SU-DHL-6 (cell line): ENCODE measurements at regions not wholly inside any gene's neighbourhood (a gene's known extent, or its start where the extent isn't known, plus 50 kb on each side); places are given as distances from the start of the nearest gene placed in this dataset.
"Not testable (repeated sequence)": the region's sequence is repeated elsewhere in the genome, so short reads cannot be mapped to it uniquely, and the experiment has no call there.

Experiments
- H2AFZ ChIP-seq: fragments of 200-600 bp; sonication (generic); 2 replicates; pipeline ENCODE4 v1.6.1; 2014; ENCODE audit warnings: low read depth, mild to moderate bottlenecking, moderate library complexity, mixed read lengths, antibody characterized with exemption, low read length; ENCODE audit not compliant: severe bottlenecking
- H3F3A ChIP-seq: fragments of 200-600 bp; shearing (Covaris generic); 2 replicates; pipeline ENCODE4 v1.6.0; 2016; ENCODE audit warnings: antibody characterized with exemption, mild to moderate bottlenecking; ENCODE audit not compliant: insufficient read depth
- H3K27ac ChIP-seq: fragments of 200-600 bp; sonication (generic); 2 replicates; pipeline ENCODE4 v1.5.1; 2016; ENCODE audit warnings: low read depth, mild to moderate bottlenecking, low read length, moderate library complexity, mixed read lengths
- H3K27me3 ChIP-seq: fragments of 200-600 bp; sonication (generic), shearing (Covaris generic); 2 replicates; pipeline ENCODE4 v1.6.0; 2014; ENCODE audit warnings: mild to moderate bottlenecking, low read length
- H3K36me3 ChIP-seq: fragments of 200-600 bp; sonication (generic); 2 replicates; pipeline ENCODE4 v1.6.1; 2014; ENCODE audit warnings: mild to moderate bottlenecking, low read length, mixed read lengths
- H3K4me2 ChIP-seq: fragments of 300-600, 200-600 bp; shearing (Covaris generic), sonication (generic); 2 replicates; pipeline ENCODE4 v1.6.0; 2014; ENCODE audit warnings: low read length, low read depth, mild to moderate bottlenecking; ENCODE audit not compliant: poor library complexity, severe bottlenecking
- H3K4me3 ChIP-seq: fragments of 200-600 bp; sonication (generic); 2 replicates; pipeline ENCODE4 v1.5.1; 2014; ENCODE audit warnings: antibody characterized with exemption, low read length, mild to moderate bottlenecking, mixed read lengths; ENCODE audit not compliant: insufficient read depth, poor library complexity, severe bottlenecking
- H3K79me2 ChIP-seq: fragments of 200-600 bp; sonication (generic); 2 replicates; pipeline ENCODE4 v1.6.1; 2014; ENCODE audit warnings: mild to moderate bottlenecking, low read length, moderate library complexity; ENCODE audit not compliant: insufficient read depth
- H3K9ac ChIP-seq: fragments of 200-600 bp; sonication (generic); 2 replicates; pipeline ENCODE4 v1.7.0; 2014; ENCODE audit warnings: mild to moderate bottlenecking, low read length
- H3K9me2 ChIP-seq: fragments of 200-600 bp; sonication (generic); replicated peaks from 2 replicates; pipeline ENCODE4 v1.6.1; 2014; ENCODE audit warnings: low read length; ENCODE audit not compliant: insufficient read depth
- H3K9me3 ChIP-seq: fragments of 200-600 bp; sonication (generic); 2 replicates; pipeline ENCODE4 v1.6.1; 2014; ENCODE audit warnings: low read length, mixed read lengths; ENCODE audit not compliant: insufficient read depth
- H4K20me1 ChIP-seq: fragments of 200-600 bp; sonication (generic); 2 replicates; pipeline ENCODE4 v1.6.1; 2014; ENCODE audit warnings: low read depth, mild to moderate bottlenecking, antibody characterized with exemption, low read length, moderate library complexity, mixed read lengths
- EZH2phosphoT487 ChIP-seq: fragments of 200-600 bp; sonication (generic), shearing (Covaris generic); conservative IDR thresholded peaks from 2 replicates; pipeline ENCODE4 v1.6.1; 2018; ENCODE audit warnings: mild to moderate bottlenecking, antibody characterized with exemption, low read length, moderate library complexity, mixed read lengths
- TF ChIP-seq, protein P1 (sequence below): fragments of 200-600 bp; sonication (generic); IDR thresholded peaks from one replicate; pipeline ENCODE4 v1.5.1; 2017; ENCODE audit warnings: antibody characterized with exemption, mild to moderate bottlenecking, low read length, moderate library complexity; ENCODE audit not compliant: insufficient read depth, poor library complexity, severe bottlenecking

DNA sequence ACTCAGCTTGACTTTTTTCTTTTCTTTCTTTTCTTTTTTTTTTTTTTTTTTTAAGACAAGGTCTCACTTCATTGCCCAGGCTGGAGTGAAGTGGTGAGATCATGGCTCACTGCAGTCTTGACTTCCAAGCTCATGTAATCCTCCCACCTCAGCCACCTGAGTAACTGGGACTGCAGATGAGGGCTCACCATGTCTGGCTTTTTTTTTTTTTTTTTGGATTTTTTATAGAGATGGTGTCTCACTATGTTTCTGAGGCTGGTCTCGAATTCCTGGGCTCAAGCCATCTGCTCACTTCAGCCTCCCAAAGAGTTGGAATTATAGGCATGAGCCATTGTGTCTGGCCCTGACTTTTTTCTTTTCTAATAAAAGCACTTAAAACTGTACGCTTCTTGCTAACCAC, 358.2 kb upstream of the IGFBP3 start:
- Histone ChIP-seq H3F3A (no peaks in the 10 kb centered on the region), H3K79me2 (no peaks in the 10 kb centered on the region), H3K4me3 (no peak overlapping the region), H3K9ac (no peak overlapping the region), H3K36me3 (no peaks in the 10 kb centered on the region), H2AFZ (no peak overlapping the region), H3K9me2 (no peaks in the 10 kb centered on the region), H3K27me3 (no peaks in the 10 kb centered on the region), H3K4me2 (no peak overlapping the region), H4K20me1 (no peaks in the 10 kb centered on the region), H3K9me3 (no peaks in the 10 kb centered on the region), H3K27ac (no peak overlapping the region)
- TF ChIP-seq, protein P1, sequence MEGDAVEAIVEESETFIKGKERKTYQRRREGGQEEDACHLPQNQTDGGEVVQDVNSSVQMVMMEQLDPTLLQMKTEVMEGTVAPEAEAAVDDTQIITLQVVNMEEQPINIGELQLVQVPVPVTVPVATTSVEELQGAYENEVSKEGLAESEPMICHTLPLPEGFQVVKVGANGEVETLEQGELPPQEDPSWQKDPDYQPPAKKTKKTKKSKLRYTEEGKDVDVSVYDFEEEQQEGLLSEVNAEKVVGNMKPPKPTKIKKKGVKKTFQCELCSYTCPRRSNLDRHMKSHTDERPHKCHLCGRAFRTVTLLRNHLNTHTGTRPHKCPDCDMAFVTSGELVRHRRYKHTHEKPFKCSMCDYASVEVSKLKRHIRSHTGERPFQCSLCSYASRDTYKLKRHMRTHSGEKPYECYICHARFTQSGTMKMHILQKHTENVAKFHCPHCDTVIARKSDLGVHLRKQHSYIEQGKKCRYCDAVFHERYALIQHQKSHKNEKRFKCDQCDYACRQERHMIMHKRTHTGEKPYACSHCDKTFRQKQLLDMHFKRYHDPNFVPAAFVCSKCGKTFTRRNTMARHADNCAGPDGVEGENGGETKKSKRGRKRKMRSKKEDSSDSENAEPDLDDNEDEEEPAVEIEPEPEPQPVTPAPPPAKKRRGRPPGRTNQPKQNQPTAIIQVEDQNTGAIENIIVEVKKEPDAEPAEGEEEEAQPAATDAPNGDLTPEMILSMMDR, result no peak
- TF ChIP-seq EZH2phosphoT487, result no peak

DNA sequence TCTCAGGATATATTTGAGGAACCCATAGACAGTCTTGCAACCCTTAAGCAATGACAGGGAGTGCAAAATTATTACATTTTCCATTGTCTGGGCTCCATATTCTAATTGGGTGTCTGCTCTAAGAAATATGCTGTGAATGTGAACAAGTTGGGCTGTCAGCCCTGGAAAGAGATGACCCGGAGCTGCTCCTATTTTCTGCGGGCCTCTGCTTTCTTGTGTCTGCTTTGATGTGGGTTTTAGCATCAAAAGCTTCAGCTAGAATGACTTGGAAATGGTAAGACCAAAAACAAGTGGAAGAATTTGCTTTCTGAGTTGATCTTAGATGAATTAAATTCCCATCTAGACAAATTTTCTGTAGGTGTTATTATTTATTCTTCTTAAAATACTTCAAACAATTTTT, 343.6 kb upstream of the IGFBP3 start:
- no peak overlapping the region for H3K4me3 ChIP-seq
- H3K27me3 ChIP-seq, result no peaks in the 10 kb centered on the region
- TF ChIP-seq, protein P1, result no peak
- no peak for TF ChIP-seq EZH2phosphoT487
- H3F3A ChIP-seq, result no peaks in the 10 kb centered on the region
- H3K79me2 ChIP-seq, result no peaks in the 10 kb centered on the region
- H3K27ac ChIP-seq, result no peak overlapping the region
- H3K4me2 ChIP-seq, result no peak overlapping the region
- no peaks in the 10 kb centered on the region for H3K9me2 ChIP-seq
- H2AFZ ChIP-seq, result no peak overlapping the region
- no peaks in the 10 kb centered on the region for H3K36me3 ChIP-seq
- H4K20me1 ChIP-seq, result no peaks in the 10 kb centered on the region
- H3K9ac ChIP-seq, result no peak overlapping the region
- H3K9me3 ChIP-seq, result no peaks in the 10 kb centered on the region

DNA sequence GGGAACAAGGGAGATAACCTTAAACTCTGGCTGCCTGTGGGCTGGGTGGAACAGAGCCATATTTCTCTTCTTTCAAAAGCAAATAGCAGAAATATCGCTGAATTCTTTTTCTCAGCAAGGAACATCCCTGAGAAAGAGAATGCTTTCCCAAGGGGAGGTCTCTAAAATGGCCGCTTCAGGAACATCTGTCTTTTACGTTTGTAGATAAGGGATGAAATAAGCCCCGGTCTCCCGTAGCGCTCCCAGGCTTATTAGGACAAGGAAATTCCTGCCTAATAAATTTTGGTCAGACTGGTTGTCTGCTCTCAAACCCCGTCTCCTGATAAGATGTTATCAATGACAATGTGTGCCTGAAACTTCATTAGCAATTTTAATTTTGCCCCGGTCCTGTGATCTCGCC, 340.6 kb upstream of the IGFBP3 start:
- H3K4me3 ChIP-seq, H3K27me3 ChIP-seq, H3K4me2 ChIP-seq, H3K9me3 ChIP-seq, H2AFZ ChIP-seq, H3K79me2 ChIP-seq, H3K9me2 ChIP-seq, H3F3A ChIP-seq, H4K20me1 ChIP-seq, H3K36me3 ChIP-seq, H3K27ac ChIP-seq, H3K9ac ChIP-seq: not testable (repeated sequence)

DNA sequence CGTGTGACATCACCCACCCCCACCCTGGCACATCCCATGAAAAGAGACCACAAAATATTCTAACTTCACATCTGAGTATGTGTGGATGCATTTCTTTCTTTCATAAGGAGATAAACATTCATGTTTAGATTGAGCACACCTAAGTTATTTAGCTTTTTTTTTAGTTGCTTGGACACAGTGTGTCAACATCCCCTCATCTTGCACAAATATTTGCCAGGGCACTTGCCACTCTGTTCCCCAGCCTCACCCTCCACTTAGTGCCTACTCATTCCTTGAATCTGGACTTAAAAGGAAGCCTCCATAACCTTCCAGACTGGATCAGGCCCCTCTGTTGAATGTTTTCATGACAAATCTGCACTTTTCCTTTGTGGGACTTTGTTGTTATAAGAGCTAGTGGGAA, 338.9 kb upstream of the IGFBP3 start:
- peaks cover 4% of the 10 kb centered on the region; the same call in 1 of the 2 replicates for H3K36me3 ChIP-seq
- H3K9me2 ChIP-seq, result no peaks in the 10 kb centered on the region
- H3K4me2 ChIP-seq, result no peak overlapping the region
- no peaks in the 10 kb centered on the region for H3K79me2 ChIP-seq
- no peaks in the 10 kb centered on the region for H3K9me3 ChIP-seq
- no peak for TF ChIP-seq EZH2phosphoT487
- TF ChIP-seq, protein P1, result no peak
- no peak overlapping the region for H3K9ac ChIP-seq
- H4K20me1 ChIP-seq, result no peaks in the 10 kb centered on the region
- no peak overlapping the region for H2AFZ ChIP-seq
- H3K27ac ChIP-seq, result no peak overlapping the region
- H3F3A ChIP-seq, result no peaks in the 10 kb centered on the region
- H3K4me3 ChIP-seq, result no peak overlapping the region
- H3K27me3 ChIP-seq, result no peaks in the 10 kb centered on the region
